Activated naive CD8-positive, alpha-beta T cell (primary cell): ENCODE measurements at regions not wholly inside any gene's neighbourhood (a gene's known extent, or its start where the extent isn't known, plus 50 kb on each side); places are given as distances from the start of the nearest gene placed in this dataset.
A peak's percentile ranks its signal among the peaks of the same experiment; 100 is the strongest.

Experiments used
- H3K27ac Mint-ChIP-seq: one replicate; pipeline ENCODE4 v1.8.0; 2021; ENCODE audit warnings: mixed read lengths
- H3K27me3 Mint-ChIP-seq: one replicate; pipeline ENCODE4 v1.8.0; 2021; ENCODE audit warnings: mixed read lengths
- H3K36me3 Mint-ChIP-seq: one replicate; pipeline ENCODE4 v1.8.0; 2021; ENCODE audit warnings: mixed read lengths
- H3K4me1 Mint-ChIP-seq: one replicate; pipeline ENCODE4 v1.8.0; 2021; ENCODE audit warnings: low read depth, mixed read lengths
- H3K4me3 Mint-ChIP-seq: one replicate; pipeline ENCODE4 v1.8.0; 2021; ENCODE audit warnings: mild to moderate bottlenecking, mixed read lengths
- H3K9me3 Mint-ChIP-seq: one replicate; pipeline ENCODE4 v1.8.0; 2021; ENCODE audit warnings: low read depth, mixed read lengths

GRCh38 chr6:151721146-151721545 lies 86.3 kb upstream of the ESR1 start:
- Mint-ChIP-seq H3K36me3 (no peaks in the 10 kb centered on the region), H3K4me1 (peaks cover 9% of the 10 kb centered on the region), H3K9me3 (no peaks in the 10 kb centered on the region), H3K27me3 (peaks cover 5% of the 10 kb centered on the region), H3K4me3 (no peak overlapping the region), H3K27ac (no peak overlapping the region)

GRCh38 chr6:151721671-151722070 lies 85.8 kb upstream of the ESR1 start:
- peaks cover 9% of the 10 kb centered on the region for H3K4me1 Mint-ChIP-seq
- H3K9me3 Mint-ChIP-seq = no peaks in the 10 kb centered on the region
- H3K4me3 Mint-ChIP-seq = no peak overlapping the region
- no peak overlapping the region for H3K27ac Mint-ChIP-seq
- peaks cover 5% of the 10 kb centered on the region for H3K27me3 Mint-ChIP-seq
- no peaks in the 10 kb centered on the region for H3K36me3 Mint-ChIP-seq

- H3K27ac Mint-ChIP-seq = peak overlapping the region; percentile 23
- H3K4me1 Mint-ChIP-seq = peaks cover 9% of the 10 kb centered on the region
- no peaks in the 10 kb centered on the region for H3K9me3 Mint-ChIP-seq
- no peaks in the 10 kb centered on the region for H3K36me3 Mint-ChIP-seq
- no peak overlapping the region for H3K4me3 Mint-ChIP-seq
- H3K27me3 Mint-ChIP-seq = peaks cover 6% of the 10 kb centered on the region
These were observed 85.1 kb upstream of the ESR1 start for GRCh38 chr6:151722342-151722741.

- H3K9me3 Mint-ChIP-seq = no peaks in the 10 kb centered on the region
- peaks cover 9% of the 10 kb centered on the region for H3K4me1 Mint-ChIP-seq
- H3K27me3 Mint-ChIP-seq = peaks cover 6% of the 10 kb centered on the region
- H3K27ac Mint-ChIP-seq = no peak overlapping the region
- H3K4me3 Mint-ChIP-seq = no peak overlapping the region
- no peaks in the 10 kb centered on the region for H3K36me3 Mint-ChIP-seq
These were observed 84.3 kb upstream of the ESR1 start for GRCh38 chr6:151723152-151723551.

- H3K4me1 Mint-ChIP-seq = peaks cover 4% of the 10 kb centered on the region
- H3K9me3 Mint-ChIP-seq = peaks cover 3% of the 10 kb centered on the region
- H3K4me3 Mint-ChIP-seq = no peak overlapping the region
- H3K36me3 Mint-ChIP-seq = no peaks in the 10 kb centered on the region
- H3K27ac Mint-ChIP-seq = no peak overlapping the region
- H3K27me3 Mint-ChIP-seq = peaks cover 4% of the 10 kb centered on the region
These were observed 77.5 kb upstream of the ESR1 start for GRCh38 chr6:151729829-151730495.

- no peak overlapping the region for H3K27ac Mint-ChIP-seq
- no peak overlapping the region for H3K4me3 Mint-ChIP-seq
- H3K27me3 Mint-ChIP-seq = peaks cover 4% of the 10 kb centered on the region
These were observed 77.0 kb upstream of the ESR1 start for GRCh38 chr6:151730496-151730870.

GRCh38 chr6:151731313-151731712 lies 76.2 kb upstream of the ESR1 start:
- H3K36me3 Mint-ChIP-seq = no peaks in the 10 kb centered on the region
- peaks cover 2% of the 10 kb centered on the region for H3K27me3 Mint-ChIP-seq
- H3K4me3 Mint-ChIP-seq = no peak overlapping the region
- peaks cover 3% of the 10 kb centered on the region for H3K9me3 Mint-ChIP-seq
- no peak overlapping the region for H3K27ac Mint-ChIP-seq
- no peaks in the 10 kb centered on the region for H3K4me1 Mint-ChIP-seq

More at GRCh38 chr6:151730496-151730870, 77.0 kb upstream of the ESR1 start:
- peaks cover 4% of the 10 kb centered on the region for H3K4me1 Mint-ChIP-seq
- peaks cover 3% of the 10 kb centered on the region for H3K9me3 Mint-ChIP-seq
- no peaks in the 10 kb centered on the region for H3K36me3 Mint-ChIP-seq

- H3K9me3 Mint-ChIP-seq = no peaks in the 10 kb centered on the region
- peaks cover 3% of the 10 kb centered on the region for H3K27me3 Mint-ChIP-seq
- no peak overlapping the region for H3K27ac Mint-ChIP-seq
- no peaks in the 10 kb centered on the region for H3K36me3 Mint-ChIP-seq
- H3K4me3 Mint-ChIP-seq = no peak overlapping the region
- no peaks in the 10 kb centered on the region for H3K4me1 Mint-ChIP-seq
These were observed 73.7 kb upstream of the ESR1 start for GRCh38 chr6:151733680-151734320.

- Mint-ChIP-seq H3K4me3 (no peak overlapping the region), H3K36me3 (no peaks in the 10 kb centered on the region), H3K9me3 (no peaks in the 10 kb centered on the region), H3K27me3 (peaks cover 5% of the 10 kb centered on the region), H3K27ac (no peak overlapping the region), H3K4me1 (no peaks in the 10 kb centered on the region)
These were observed 69.2 kb upstream of the ESR1 start for GRCh38 chr6:151738267-151738666.

- Mint-ChIP-seq H3K27ac (no peak overlapping the region), H3K4me1 (no peaks in the 10 kb centered on the region), H3K9me3 (no peaks in the 10 kb centered on the region), H3K36me3 (no peaks in the 10 kb centered on the region), H3K27me3 (peaks cover 5% of the 10 kb centered on the region), H3K4me3 (no peak overlapping the region)
These were observed 68.5 kb upstream of the ESR1 start for GRCh38 chr6:151738960-151739359.

GRCh38 chr6:151740820-151741219 lies 66.7 kb upstream of the ESR1 start:
- no peak overlapping the region for H3K27ac Mint-ChIP-seq
- no peaks in the 10 kb centered on the region for H3K4me1 Mint-ChIP-seq
- H3K27me3 Mint-ChIP-seq = peaks cover 5% of the 10 kb centered on the region
- no peaks in the 10 kb centered on the region for H3K36me3 Mint-ChIP-seq
- peaks cover 1% of the 10 kb centered on the region for H3K9me3 Mint-ChIP-seq
- H3K4me3 Mint-ChIP-seq = no peak overlapping the region

- Mint-ChIP-seq H3K27me3 (peaks cover 2% of the 10 kb centered on the region), H3K36me3 (no peaks in the 10 kb centered on the region), H3K27ac (no peak overlapping the region), H3K4me1 (no peaks in the 10 kb centered on the region), H3K4me3 (no peak overlapping the region), H3K9me3 (peaks cover 5% of the 10 kb centered on the region)
These were observed 59.6 kb upstream of the ESR1 start for GRCh38 chr6:151747896-151748295.

GRCh38 chr6:151749341-151749740 lies 58.1 kb upstream of the ESR1 start:
- H3K4me3 Mint-ChIP-seq = no peak overlapping the region
- H3K4me1 Mint-ChIP-seq = no peaks in the 10 kb centered on the region
- H3K27ac Mint-ChIP-seq = no peak overlapping the region
- no peaks in the 10 kb centered on the region for H3K36me3 Mint-ChIP-seq
- peaks cover 5% of the 10 kb centered on the region for H3K9me3 Mint-ChIP-seq
- peaks cover 2% of the 10 kb centered on the region for H3K27me3 Mint-ChIP-seq

GRCh38 chr6:151753581-151753980 lies 53.9 kb upstream of the ESR1 start:
- Mint-ChIP-seq H3K27me3 (no peaks in the 10 kb centered on the region), H3K36me3 (no peaks in the 10 kb centered on the region), H3K9me3 (no peaks in the 10 kb centered on the region), H3K4me1 (peaks cover 4% of the 10 kb centered on the region), H3K27ac (no peak overlapping the region), H3K4me3 (no peak overlapping the region)

GRCh38 chr6:151757506-151757955 lies 50.0 kb upstream of the ESR1 start:
- Mint-ChIP-seq H3K4me1 (peaks cover 4% of the 10 kb centered on the region), H3K9me3 (no peaks in the 10 kb centered on the region), H3K27ac (no peak overlapping the region), H3K36me3 (no peaks in the 10 kb centered on the region), H3K4me3 (no peak overlapping the region), H3K27me3 (no peaks in the 10 kb centered on the region)
